ENCODE measurements at regions not wholly inside any gene's neighbourhood (a gene's known extent, or its start where the extent isn't known, plus 50 kb on each side); places are given as distances from the start of the nearest gene placed in this dataset.

DNA sequence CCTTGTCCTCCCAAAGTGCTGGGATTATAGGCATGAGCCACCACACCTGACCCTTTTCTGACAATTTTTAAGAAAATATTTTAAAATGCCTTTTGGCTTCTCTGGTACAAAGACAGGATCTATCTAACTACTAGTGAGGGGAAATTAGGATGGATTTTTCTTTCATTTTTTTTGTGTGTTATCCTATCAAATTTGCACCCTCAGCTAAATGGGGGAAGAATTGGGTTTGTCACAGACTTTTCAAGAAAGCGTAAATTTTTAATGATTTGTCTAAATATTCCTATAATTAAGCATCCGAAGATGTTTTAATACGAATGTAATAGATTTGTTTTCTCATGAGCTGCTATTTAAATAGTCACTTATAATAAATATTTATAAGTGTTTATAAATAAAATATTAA is 340.0 kb upstream of the ETAA1 start:
- Histone ChIP-seq H3K9me3 (no peaks in the 10 kb centered on the region), H3K27me3 (no peaks in the 10 kb centered on the region), H3K27ac (no peak overlapping the region), H3K4me3 (no peak overlapping the region), H3K4me1 (no peaks in the 10 kb centered on the region), H3K36me3 (no peaks in the 10 kb centered on the region)
- TF ChIP-seq, protein P1, sequence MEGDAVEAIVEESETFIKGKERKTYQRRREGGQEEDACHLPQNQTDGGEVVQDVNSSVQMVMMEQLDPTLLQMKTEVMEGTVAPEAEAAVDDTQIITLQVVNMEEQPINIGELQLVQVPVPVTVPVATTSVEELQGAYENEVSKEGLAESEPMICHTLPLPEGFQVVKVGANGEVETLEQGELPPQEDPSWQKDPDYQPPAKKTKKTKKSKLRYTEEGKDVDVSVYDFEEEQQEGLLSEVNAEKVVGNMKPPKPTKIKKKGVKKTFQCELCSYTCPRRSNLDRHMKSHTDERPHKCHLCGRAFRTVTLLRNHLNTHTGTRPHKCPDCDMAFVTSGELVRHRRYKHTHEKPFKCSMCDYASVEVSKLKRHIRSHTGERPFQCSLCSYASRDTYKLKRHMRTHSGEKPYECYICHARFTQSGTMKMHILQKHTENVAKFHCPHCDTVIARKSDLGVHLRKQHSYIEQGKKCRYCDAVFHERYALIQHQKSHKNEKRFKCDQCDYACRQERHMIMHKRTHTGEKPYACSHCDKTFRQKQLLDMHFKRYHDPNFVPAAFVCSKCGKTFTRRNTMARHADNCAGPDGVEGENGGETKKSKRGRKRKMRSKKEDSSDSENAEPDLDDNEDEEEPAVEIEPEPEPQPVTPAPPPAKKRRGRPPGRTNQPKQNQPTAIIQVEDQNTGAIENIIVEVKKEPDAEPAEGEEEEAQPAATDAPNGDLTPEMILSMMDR (IDR thresholded peaks at IDR 0.05): no peak
- TF ChIP-seq POLR2A (IDR thresholded peaks at IDR 0.05): no peak
- DNase-seq: no peak

DNA sequence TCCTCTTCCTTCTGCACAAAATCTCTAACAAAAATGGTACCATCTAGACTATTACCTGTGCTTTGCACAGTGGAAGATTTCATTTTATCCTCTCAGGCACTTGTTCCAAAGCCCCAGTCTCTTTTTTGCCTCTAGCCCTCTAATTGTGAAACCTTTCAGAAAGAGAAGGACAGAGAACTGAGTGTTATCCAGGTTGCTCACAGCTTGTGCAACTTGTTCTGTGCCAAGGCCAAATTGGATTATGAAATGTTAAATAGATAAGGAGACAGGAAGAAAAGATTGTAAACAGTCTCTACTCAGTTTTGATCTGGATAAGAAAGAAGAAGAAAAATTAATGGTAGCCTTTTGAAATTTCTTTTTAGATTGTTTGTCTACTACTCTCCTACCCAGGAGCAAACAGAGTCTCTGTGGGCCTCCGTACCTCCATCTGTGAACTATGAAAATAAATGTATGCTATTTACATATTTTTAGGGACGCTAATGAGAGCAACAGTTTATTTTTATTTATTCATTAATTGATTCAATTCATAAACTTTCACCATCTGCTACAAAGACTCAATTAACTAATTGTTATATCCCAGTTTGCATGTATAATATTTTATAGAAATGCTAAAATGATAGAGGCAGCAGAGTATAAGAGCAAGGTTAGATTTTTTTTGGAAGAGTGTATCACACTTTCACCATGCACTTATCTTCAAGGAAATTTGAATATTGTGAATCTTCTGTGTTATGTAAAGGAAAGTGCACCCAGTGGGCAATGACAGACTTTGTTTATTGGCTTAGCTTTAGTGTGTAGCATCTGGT is 339.0 kb upstream of the ETAA1 start:
- Histone ChIP-seq H3K36me3 (no peaks in the 10 kb centered on the region), H3K4me3 (no peak overlapping the region), H3K27me3 (no peaks in the 10 kb centered on the region), H3K27ac (no peak overlapping the region), H3K4me1 (no peaks in the 10 kb centered on the region), H3K9me3 (no peaks in the 10 kb centered on the region)
- DNase-seq: no peak
- no peak for TF ChIP-seq POLR2A (IDR thresholded peaks at IDR 0.05)
- TF ChIP-seq, protein P1 (IDR thresholded peaks at IDR 0.05): no peak

DNA sequence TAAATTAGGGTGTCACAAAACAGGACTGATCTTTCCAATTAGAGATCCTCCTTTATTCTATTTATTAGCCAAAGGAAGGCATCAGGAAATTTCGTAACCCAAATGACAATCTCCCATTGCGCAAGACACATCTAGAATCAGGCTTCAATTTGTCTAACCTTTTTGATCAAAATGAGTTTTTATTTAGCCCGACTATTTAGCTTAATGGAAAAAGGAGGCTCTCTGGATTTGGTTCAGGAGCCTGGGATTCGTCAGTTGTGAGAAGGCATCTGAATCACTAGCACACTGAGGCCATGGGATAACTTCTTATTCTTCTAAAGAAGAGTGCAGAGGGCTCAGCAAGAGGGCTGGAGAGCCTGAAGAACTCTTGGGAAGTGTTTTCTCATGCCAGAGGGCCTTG is 332.1 kb upstream of the ETAA1 start:
- Histone ChIP-seq H3K27ac (no peak overlapping the region), H3K9me3 (no peaks in the 10 kb centered on the region), H3K27me3 (no peaks in the 10 kb centered on the region), H3K36me3 (no peaks in the 10 kb centered on the region), H3K4me3 (no peak overlapping the region), H3K4me1 (no peaks in the 10 kb centered on the region)
- DNase-seq: no peak
- TF ChIP-seq, protein P1 (IDR thresholded peaks at IDR 0.05): no peak
- no peak for TF ChIP-seq POLR2A (IDR thresholded peaks at IDR 0.05)

DNA sequence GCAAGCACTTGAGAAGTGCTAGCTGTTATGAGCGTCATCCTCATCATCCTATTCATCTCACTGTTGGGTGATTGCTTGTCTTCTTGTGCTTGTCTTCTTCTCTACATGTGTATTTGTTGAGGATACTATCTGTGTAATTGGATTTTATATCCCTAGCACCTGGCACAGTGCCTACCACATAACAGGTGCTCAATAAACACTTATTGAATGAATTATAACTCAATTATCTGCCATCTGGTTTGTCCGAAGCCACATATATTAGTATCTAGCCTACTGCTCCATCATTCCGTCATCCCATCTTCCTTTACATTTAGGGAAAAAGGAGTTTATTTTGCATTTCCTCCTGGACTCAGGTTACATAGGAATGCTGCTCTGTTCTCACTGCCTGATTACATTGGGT is 330.4 kb upstream of the ETAA1 start:
- Histone ChIP-seq H3K9me3 (no peaks in the 10 kb centered on the region), H3K36me3 (no peaks in the 10 kb centered on the region), H3K4me1 (no peaks in the 10 kb centered on the region), H3K27ac (no peak overlapping the region), H3K27me3 (no peaks in the 10 kb centered on the region), H3K4me3 (no peak overlapping the region)
- DNase-seq: no peak
- TF ChIP-seq POLR2A (IDR thresholded peaks at IDR 0.05): no peak
- TF ChIP-seq, protein P1 (IDR thresholded peaks at IDR 0.05): no peak

DNA sequence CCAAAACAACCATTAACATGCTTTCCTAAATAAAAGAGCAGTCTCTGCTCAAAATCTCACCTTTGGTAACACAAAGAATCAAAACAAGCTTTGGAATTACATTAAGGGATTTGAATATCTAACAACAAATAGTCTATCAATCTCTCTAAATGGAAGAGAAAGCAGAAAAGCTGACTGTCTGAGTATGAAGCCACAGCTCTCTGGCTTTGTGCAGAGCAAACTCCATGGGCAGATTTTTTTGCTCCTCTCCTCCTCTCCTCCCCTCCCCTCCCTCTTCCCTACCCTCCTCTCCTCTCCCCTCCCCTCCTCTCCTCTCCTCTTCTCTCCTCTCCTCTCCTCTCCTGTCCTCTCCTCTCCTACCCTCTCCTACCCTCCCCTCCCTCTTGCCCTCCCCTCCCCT is 329.5 kb upstream of the ETAA1 start:
- H3K4me1 ChIP-seq: no peaks in the 10 kb centered on the region
- TF ChIP-seq POLR2A (IDR thresholded peaks at IDR 0.05): no peak
- TF ChIP-seq, protein P1 (IDR thresholded peaks at IDR 0.05): no peak
- H3K4me3 ChIP-seq: no peak overlapping the region
- H3K36me3 ChIP-seq: no peaks in the 10 kb centered on the region
- H3K9me3 ChIP-seq: no peaks in the 10 kb centered on the region
- no peaks in the 10 kb centered on the region for H3K27me3 ChIP-seq
- no peak for DNase-seq
- H3K27ac ChIP-seq: no peak overlapping the region

All from Peyer's patch (tissue), 4 donors.